SK-N-SH (cell line): ENCODE measurements at regions not wholly inside any gene's neighbourhood (a gene's known extent, or its start where the extent isn't known, plus 50 kb on each side); places are given as distances from the start of the nearest gene placed in this dataset.

Experiments used
- CTCF ChIA-PET: fragments of 300-600, 350-600 bp; formaldehyde crosslinking; extraction: SDS; loops from one replicate; lab custom pipeline; 2021; lab: Yijun Ruan, JAX
- POLR2A ChIA-PET: fragments of 350-600 bp; sonication (Branson Sonifier 250); formaldehyde crosslinking; extraction: SDS; loops from one replicate; lab custom pipeline; 2020; ENCODE audit warnings: antibody characterized with exemption, inconsistent platforms; lab: Yijun Ruan, JAX
- DNase-seq: peaks from one replicate; pipeline ENCODE4 v3.0.0; 2012
- H2AFZ ChIP-seq: fragments of 200-600 bp; sonication (generic); 2 replicates; pipeline ENCODE4 v1.8.1; 2016; ENCODE audit warnings: antibody characterized with exemption, mild to moderate bottlenecking, low read depth
- H3F3A ChIP-seq: fragments of 200-600 bp; sonication (generic); replicated peaks from 2 replicates; pipeline ENCODE3; 2016; ENCODE audit warnings: antibody characterized with exemption, mild to moderate bottlenecking; ENCODE audit not compliant: insufficient read depth
- H3K27ac ChIP-seq, 2 experiments: fragments of 200-500 bp in 1 of 2; fragments of 200-600 bp in 1 of 2; sonication (Bioruptor generic) in 1 of 2; sonication (generic), shearing (Covaris generic) in 1 of 2; 2 replicates each; pipeline versions ENCODE4 v1.5.1 to v1.6.1; 2014 to 2016; ENCODE audit warnings: low read depth in 2 of 2, inconsistent platforms in 1 of 2, low read length in 1 of 2, mild to moderate bottlenecking in 1 of 2, mixed read lengths in 1 of 2
- H3K27me3 ChIP-seq: fragments of 200-600 bp; sonication (generic), shearing (Covaris generic); 2 replicates; pipeline ENCODE4 v1.6.1; 2016; ENCODE audit warnings: mixed run types; ENCODE audit not compliant: insufficient read depth
- H3K36me3 ChIP-seq, 2 experiments: fragments of 200-500 bp in 1 of 2; fragments of 200-600 bp in 1 of 2; sonication (Bioruptor generic) in 1 of 2; sonication (generic) in 1 of 2; replicated peaks in 1 of 2; 2 replicates each; pipeline versions ENCODE3 to v1.5.1; 2014 to 2016; ENCODE audit warnings: low read length in 1 of 2, mild to moderate bottlenecking in 1 of 2; ENCODE audit not compliant: insufficient read depth in 2 of 2, control insufficient read depth in 1 of 2
- H3K4me1 ChIP-seq, 2 experiments: fragments of 200-500 bp in 1 of 2; fragments of 200-600 bp in 1 of 2; sonication (Bioruptor generic) in 1 of 2; sonication (generic), shearing (Covaris generic) in 1 of 2; 2 replicates each; pipeline versions ENCODE4 v1.5.1 to v1.6.1; 2014 to 2016; ENCODE audit warnings: low read depth in 1 of 2, low read length in 1 of 2, mixed run types in 1 of 2; ENCODE audit not compliant: insufficient read depth in 2 of 2, control insufficient read depth in 1 of 2
- H3K4me2 ChIP-seq: fragments of 200-600 bp; sonication (generic), shearing (Covaris generic); 2 replicates; pipeline ENCODE4 v1.6.1; 2017; ENCODE audit warnings: mixed run types
- H3K4me3 ChIP-seq, 2 experiments: fragments of 200-500 bp in 1 of 2; fragments of 200-600 bp in 1 of 2; sonication (Bioruptor generic) in 1 of 2; sonication (generic), shearing (Covaris generic) in 1 of 2; 2 replicates each; pipeline versions ENCODE4 v1.5.1 to v1.8.1; 2014 to 2016; ENCODE audit warnings: low read depth in 2 of 2, inconsistent platforms in 1 of 2, low read length in 1 of 2, mild to moderate bottlenecking in 1 of 2, mixed read lengths in 1 of 2, moderate library complexity in 1 of 2
- H3K79me2 ChIP-seq: fragments of 200-600 bp; sonication (generic); 2 replicates; pipeline ENCODE4 v1.8.1; 2017; ENCODE audit warnings: mild to moderate bottlenecking; ENCODE audit not compliant: insufficient read depth
- H3K9ac ChIP-seq: fragments of 200-600 bp; sonication (generic); 2 replicates; pipeline ENCODE4 v1.6.1; 2017; ENCODE audit warnings: mixed run types
- H3K9me2 ChIP-seq: fragments of 200-600 bp; sonication (generic); 2 replicates; pipeline ENCODE4 v1.6.1; 2017; ENCODE audit warnings: mixed run types
- H3K9me3 ChIP-seq: fragments of 200-600 bp; sonication (generic); 2 replicates; pipeline ENCODE4 v1.6.1; 2017; ENCODE audit warnings: mixed run types, mild to moderate bottlenecking, moderate library complexity
- H4K20me1 ChIP-seq: fragments of 200-600 bp; sonication (generic); 2 replicates; pipeline ENCODE4 v1.6.1; 2017; ENCODE audit warnings: mild to moderate bottlenecking, mixed run types; ENCODE audit not compliant: insufficient read depth
- CHD2 ChIP-seq: fragments of 150-350 bp; IDR thresholded peaks from 2 replicates; pipeline ENCODE4 v1.6.1; 2018; ENCODE audit warnings: low read length; ENCODE audit not compliant: partially characterized antibody
- EZH2phosphoT487 ChIP-seq: fragments of 200-600 bp; sonication (generic); IDR thresholded peaks from 2 replicates; pipeline ENCODE4 v1.6.1; 2017; ENCODE audit warnings: low read depth, mixed run types, mild to moderate bottlenecking, antibody characterized with exemption, moderate library complexity, borderline replicate concordance
- GABPA ChIP-seq: IDR thresholded peaks from 2 replicates; pipeline ENCODE4 v1.4.0; 2012; ENCODE audit warnings: low read depth, mild to moderate bottlenecking
- IRF3 ChIP-seq: fragments of 150-350 bp; IDR thresholded peaks from 2 replicates; pipeline ENCODE4 v1.6.1; 2016; ENCODE audit warnings: mild to moderate bottlenecking, low read depth, low read length
- MEF2A ChIP-seq: IDR thresholded peaks from 2 replicates; pipeline ENCODE4 v1.4.0; 2012; ENCODE audit warnings: low read depth, borderline replicate concordance
- NFIC ChIP-seq: IDR thresholded peaks from 2 replicates; pipeline ENCODE4 v1.4.0; 2012; ENCODE audit warnings: borderline replicate concordance
- PBX3 ChIP-seq: IDR thresholded peaks from 2 replicates; pipeline ENCODE4; 2012
- POLR2AphosphoS5 ChIP-seq: IDR thresholded peaks from 2 replicates; pipeline ENCODE4 v1.6.1; 2012; ENCODE audit warnings: low read depth, low read length
- RAD21 ChIP-seq: IDR thresholded peaks from 2 replicates; pipeline ENCODE4 v1.6.1; 2012; ENCODE audit warnings: mild to moderate bottlenecking, low read length
- RCOR1 ChIP-seq: fragments of 150-350 bp; IDR thresholded peaks from 2 replicates; pipeline ENCODE4 v1.6.1; 2017; ENCODE audit warnings: antibody characterized with exemption, low read length
- REST ChIP-seq: IDR thresholded peaks from 2 replicates; pipeline ENCODE4 v1.6.1; 2012; ENCODE audit warnings: mild to moderate bottlenecking, low read depth, low read length, moderate library complexity
- SIN3A ChIP-seq: IDR thresholded peaks from 2 replicates; pipeline ENCODE4 v1.6.1; 2012; ENCODE audit warnings: low read depth, mild to moderate bottlenecking, low read length, moderate library complexity, borderline replicate concordance
- SMC3 ChIP-seq: IDR thresholded peaks from 2 replicates; pipeline ENCODE4 v1.6.1; 2012; ENCODE audit warnings: low read depth, low read length, improper control_type of control experiment
- TAF1 ChIP-seq: IDR thresholded peaks from 2 replicates; pipeline ENCODE4 v1.6.1; 2012; ENCODE audit warnings: low read depth, mild to moderate bottlenecking, low read length, moderate library complexity, borderline replicate concordance
- TCF12 ChIP-seq: IDR thresholded peaks from 2 replicates; pipeline ENCODE4 v1.4.0; 2012
- YY1 ChIP-seq: IDR thresholded peaks from 2 replicates; pipeline ENCODE4 v1.4.0; 2012; ENCODE audit warnings: low read depth, mild to moderate bottlenecking
- WGBS: methylation state at CpG from one replicate; pipeline ENCODE4 v1.1.6; 2017; ENCODE audit warnings: low lambda C conversion rate; 5-methylcytosine and 5-hydroxymethylcytosine counted together

GRCh38 chr1:65535981-65536380 lies 115.5 kb downstream of the LEPR start:
- no peak for DNase-seq
- Histone ChIP-seq H3K4me3 (no peak overlapping the region), H3F3A (no peaks in the 10 kb centered on the region), H3K4me1 (no peaks in the 10 kb centered on the region; a peak in 3 of 4 replicates), H2AFZ (no peak overlapping the region), H3K4me2 (no peak overlapping the region), H4K20me1 (no peaks in the 10 kb centered on the region), H3K9ac (no peak overlapping the region), H3K9me2 (no peaks in the 10 kb centered on the region), H3K79me2 (no peaks in the 10 kb centered on the region), H3K36me3 (no peaks in the 10 kb centered on the region), H3K9me3 (no peaks in the 10 kb centered on the region), H3K27ac (no peak overlapping the region), H3K27me3 (no peaks in the 10 kb centered on the region)
- ChIA-PET POLR2A (no interaction called here), CTCF (interaction anchor here (1.2 kb wide), 1 partner anchor 104 kb away, joined by 3 read pairs; no protein-coding TSS in a partner anchor)
- TF ChIP-seq MEF2A = no peak
- TF ChIP-seq SIN3A = no peak
- no peak for TF ChIP-seq YY1
- TF ChIP-seq SMC3 = no peak
- no peak for TF ChIP-seq CHD2
- no peak for TF ChIP-seq NFIC
- no peak for TF ChIP-seq GABPA
- no peak for TF ChIP-seq REST
- 82% methylated on average over 2 of the region's 2 CpGs for WGBS

DNA sequence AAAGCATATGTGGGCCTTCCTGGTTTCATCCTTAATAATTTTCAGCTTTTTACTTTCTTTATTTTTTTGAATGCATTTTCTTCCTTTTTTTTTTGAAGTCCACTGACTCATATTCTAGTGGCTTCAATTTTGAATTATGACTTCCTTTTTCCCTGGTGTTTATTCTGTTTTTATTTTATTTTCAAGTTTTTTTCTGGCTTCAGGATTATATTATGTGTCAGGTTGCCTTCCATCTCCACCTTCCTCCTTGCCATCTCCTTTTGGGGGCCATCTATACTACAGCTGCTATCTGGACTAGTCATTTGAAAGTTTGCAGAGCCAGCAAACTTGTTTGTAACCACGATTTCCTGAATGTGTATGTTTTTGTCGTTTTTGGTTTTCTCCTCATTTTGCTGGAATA lies 117.6 kb downstream of the LEPR start:
- POLR2A ChIA-PET = no interaction called here
- no peaks in the 10 kb centered on the region for H3K27me3 ChIP-seq
- CTCF ChIA-PET = no interaction called here
- no peaks in the 10 kb centered on the region for H3F3A ChIP-seq
- no peak for DNase-seq
- no peak overlapping the region for H3K4me2 ChIP-seq
- 76% methylated on average over 2 of the region's 2 CpGs for WGBS
- H3K4me1 ChIP-seq = no peaks in the 10 kb centered on the region; a peak in 3 of 4 replicates
- no peak overlapping the region for H3K27ac ChIP-seq
- H3K79me2 ChIP-seq = no peaks in the 10 kb centered on the region
- no peaks in the 10 kb centered on the region for H3K9me2 ChIP-seq
- no peaks in the 10 kb centered on the region for H3K9me3 ChIP-seq
- no peak overlapping the region for H3K9ac ChIP-seq
- no peak overlapping the region for H3K4me3 ChIP-seq
- no peaks in the 10 kb centered on the region for H4K20me1 ChIP-seq
- H3K36me3 ChIP-seq = no peaks in the 10 kb centered on the region
- H2AFZ ChIP-seq = no peak overlapping the region; the same call in 1 of the 2 replicates
- TF ChIP-seq RCOR1 (no peak), IRF3 (no peak), TCF12 (no peak), REST (no peak), EZH2phosphoT487 (no peak), NFIC (no peak), TAF1 (no peak), CHD2 (no peak), RAD21 (no peak), PBX3 (no peak), POLR2AphosphoS5 (no peak), SIN3A (no peak)
